H1 (cell line): ENCODE measurements at regions not wholly inside any gene's neighbourhood (a gene's known extent, or its start where the extent isn't known, plus 50 kb on each side); places are given as distances from the start of the nearest gene placed in this dataset.

ENCODE experiments used
- CTCF ChIA-PET: fragments of 300-600 bp; sonication (Branson Sonifier 250); formaldehyde crosslinking; loops from one replicate; lab custom pipeline; 2021; ENCODE audit not compliant: partially characterized antibody; lab: Charles Lee
- POLR2A ChIA-PET: fragments of 300-600 bp; sonication (Branson Sonifier 250); formaldehyde crosslinking; loops from one replicate; lab custom pipeline; 2021; ENCODE audit warnings: inconsistent platforms; ENCODE audit not compliant: partially characterized antibody; lab: Charles Lee
- DNase-seq, 2 experiments: peaks; one replicate each; pipeline versions ENCODE4 v3.0.0 to v3.0.0-alpha.2; 2010 to 2022; ENCODE audit warnings: low spot score in 2 of 2, low read depth in 1 of 2, mixed read lengths in 1 of 2
- FAIRE-seq: peaks from 2 replicates; lab custom pipeline; 2011; peaks lifted over from hg19 to GRCh38; lab: Jason Lieb, UNC
- H2AFZ ChIP-seq: 2 replicates; pipeline ENCODE4 v1.8.1; 2012; ENCODE audit warnings: low read length, inconsistent platforms
- H2AK5ac ChIP-seq: 2 replicates; pipeline ENCODE4 v1.6.1; 2013; ENCODE audit warnings: low read depth, low read length
- H2BK120ac ChIP-seq: replicated peaks from 2 replicates; pipeline ENCODE3; 2013; ENCODE audit warnings: low read depth, low read length, inconsistent platforms
- H2BK12ac ChIP-seq: 2 replicates; pipeline ENCODE4 v1.6.1; 2013; ENCODE audit warnings: low read depth, low read length
- H2BK15ac ChIP-seq: 2 replicates; pipeline ENCODE4 v1.6.1; 2013; ENCODE audit warnings: low read length
- H2BK20ac ChIP-seq: 2 replicates; pipeline ENCODE4 v1.6.1; 2013; ENCODE audit warnings: low read length
- H2BK5ac ChIP-seq: 2 replicates; pipeline ENCODE4 v1.6.1; 2013; ENCODE audit warnings: low read depth, low read length
- H3K14ac ChIP-seq: 2 replicates; pipeline ENCODE4 v1.6.1; 2013; ENCODE audit warnings: inconsistent platforms; ENCODE audit not compliant: insufficient read length
- H3K18ac ChIP-seq: 2 replicates; pipeline ENCODE4 v1.6.1; 2013; ENCODE audit warnings: low read length; ENCODE audit errors: extremely low read depth
- H3K23ac ChIP-seq: 2 replicates; pipeline ENCODE4 v1.6.1; 2013; ENCODE audit warnings: inconsistent platforms; ENCODE audit not compliant: insufficient read length
- H3K23me2 ChIP-seq: 2 replicates; pipeline ENCODE4 v1.6.1; 2013; ENCODE audit warnings: low read depth, low read length
- H3K27ac ChIP-seq: 2 replicates; pipeline ENCODE4 v1.6.1; 2011; ENCODE audit warnings: low read depth, low read length, inconsistent platforms
- H3K27me3 ChIP-seq, 4 experiments: replicated peaks in 1 of 4; 1 replicate in 1 of 4; 2 replicates in 3 of 4; pipeline versions ENCODE4 v1.6.1 to v1.8.1; 2011 to 2013; ENCODE audit warnings: low read length in 3 of 4, mild to moderate bottlenecking in 3 of 4, inconsistent platforms in 2 of 4, mixed read lengths in 2 of 4, moderate library complexity in 1 of 4; ENCODE audit not compliant: control insufficient read depth in 3 of 4, insufficient read depth in 3 of 4; ENCODE audit errors: extremely low read depth in 1 of 4
- H3K36me3 ChIP-seq, 4 experiments: 2 replicates each; pipeline versions ENCODE4 v1.6.1 to v1.8.1; 2011 to 2013; ENCODE audit warnings: mild to moderate bottlenecking in 4 of 4, low read length in 3 of 4, moderate library complexity in 2 of 4, control low read depth in 1 of 4, inconsistent platforms in 1 of 4; ENCODE audit not compliant: insufficient read depth in 4 of 4, control insufficient read depth in 2 of 4
- H3K4ac ChIP-seq: replicated peaks from 2 replicates; pipeline ENCODE3; 2013; ENCODE audit warnings: low read length, low read depth, mixed read lengths, inconsistent platforms; ENCODE audit not compliant: insufficient read length
- H3K4me1 ChIP-seq, 4 experiments: replicated peaks in 1 of 4; 1 replicate in 1 of 4; 2 replicates in 3 of 4; pipeline versions ENCODE4 v1.6.1 to v1.8.1; 2011 to 2013; ENCODE audit warnings: low read length in 3 of 4, inconsistent platforms in 2 of 4, mixed read lengths in 1 of 4; ENCODE audit not compliant: insufficient read depth in 4 of 4, control insufficient read depth in 3 of 4
- H3K4me2 ChIP-seq, 2 experiments: 2 replicates each; pipeline versions ENCODE4 v1.6.1 to v1.8.1; 2011 to 2013; ENCODE audit warnings: low read depth in 2 of 2, low read length in 2 of 2, control low read depth in 1 of 2, inconsistent platforms in 1 of 2, mild to moderate bottlenecking in 1 of 2; ENCODE audit not compliant: insufficient read depth in 1 of 2
- H3K4me3 ChIP-seq, 4 experiments: fragments of 200-600, 300-600 bp in 1 of 4; sonication (generic), shearing (Covaris generic), sonication (Bioruptor Twin) in 1 of 4; 2 replicates each; pipeline versions ENCODE4 v1.5.1 to v1.8.1; 2011 to 2016; ENCODE audit warnings: low read length in 4 of 4, low read depth in 3 of 4, control low read depth in 2 of 4, inconsistent platforms in 2 of 4, mild to moderate bottlenecking in 2 of 4, mixed read lengths in 1 of 4, moderate library complexity in 1 of 4; ENCODE audit not compliant: insufficient read depth in 2 of 4; ENCODE audit errors: extremely low read depth in 1 of 4
- H3K56ac ChIP-seq: replicated peaks from 2 replicates; pipeline ENCODE3; 2013; ENCODE audit warnings: low read depth, mild to moderate bottlenecking, mixed read lengths, low read length, inconsistent platforms; ENCODE audit not compliant: insufficient read length
- H3K79me1 ChIP-seq: 2 replicates; pipeline ENCODE4 v1.6.1; 2013; ENCODE audit warnings: low read depth, low read length, control low read depth
- H3K79me2 ChIP-seq, 2 experiments: 2 replicates each; pipeline versions ENCODE4 v1.6.1 to v1.8.1; 2012 to 2013; ENCODE audit warnings: low read length in 2 of 2, mild to moderate bottlenecking in 2 of 2, inconsistent platforms in 1 of 2; ENCODE audit not compliant: insufficient read depth in 2 of 2, control insufficient read depth in 1 of 2
- H3K9ac ChIP-seq, 4 experiments: replicated peaks in 1 of 4; 1 replicate in 1 of 4; 2 replicates in 3 of 4; pipeline versions ENCODE4 v1.6.1 to v1.8.1; 2011 to 2013; ENCODE audit warnings: low read depth in 3 of 4, low read length in 3 of 4, control low read depth in 2 of 4, mild to moderate bottlenecking in 2 of 4, moderate library complexity in 2 of 4, inconsistent platforms in 1 of 4; ENCODE audit errors: extremely low read depth in 1 of 4
- H3K9me3 ChIP-seq, 2 experiments: 2 replicates each; pipeline versions ENCODE4 v1.6.1 to v1.8.1; 2012 to 2013; ENCODE audit warnings: mild to moderate bottlenecking in 2 of 2, moderate library complexity in 2 of 2, control low read depth in 1 of 2, inconsistent platforms in 1 of 2, low read depth in 1 of 2, low read length in 1 of 2, mixed read lengths in 1 of 2; ENCODE audit not compliant: insufficient read depth in 2 of 2
- H4K20me1 ChIP-seq, 2 experiments: replicated peaks in 1 of 2; 2 replicates each; pipeline versions ENCODE3 to v1.8.1; 2011 to 2013; ENCODE audit warnings: inconsistent platforms in 2 of 2, low read length in 2 of 2, mild to moderate bottlenecking in 1 of 2; ENCODE audit not compliant: insufficient read depth in 2 of 2, control insufficient read depth in 1 of 2
- H4K5ac ChIP-seq: 2 replicates; pipeline ENCODE4 v1.6.1; 2013; ENCODE audit warnings: low read length, low read depth, mixed read lengths, inconsistent platforms; ENCODE audit not compliant: insufficient read length
- H4K8ac ChIP-seq: 2 replicates; pipeline ENCODE4 v1.8.0; 2013; ENCODE audit warnings: mild to moderate bottlenecking, moderate library complexity, low read length, inconsistent platforms; ENCODE audit not compliant: insufficient read depth; ENCODE audit errors: extremely low read depth
- H4K91ac ChIP-seq: replicated peaks from 2 replicates; pipeline ENCODE3; 2013; ENCODE audit warnings: low read length, mixed read lengths, inconsistent platforms; ENCODE audit not compliant: insufficient read length
- ATF3 ChIP-seq: IDR thresholded peaks from 2 replicates; pipeline ENCODE4 v1.6.1; 2011; ENCODE audit warnings: low read depth, mild to moderate bottlenecking, low read length; ENCODE audit not compliant: insufficient read depth
- BACH1 ChIP-seq: IDR thresholded peaks from 2 replicates; pipeline ENCODE4 v1.6.1; 2012; ENCODE audit warnings: low read length, improper control_type of control experiment
- EZH2 ChIP-seq: fragments of 200-600 bp; sonication (generic); IDR thresholded peaks from 2 replicates; pipeline ENCODE4 v1.7.1; 2012; ENCODE audit warnings: low read depth, mild to moderate bottlenecking, moderate library complexity, low read length, inconsistent platforms; ENCODE audit not compliant: severe bottlenecking
- MAFK ChIP-seq: IDR thresholded peaks from 2 replicates; pipeline ENCODE4 v1.6.1; 2012; ENCODE audit warnings: low read depth, mild to moderate bottlenecking, improper control_type of control experiment, low read length
- SIN3A ChIP-seq, 2 experiments: IDR thresholded peaks in 1 of 2; conservative IDR thresholded peaks in 1 of 2; 2 replicates each; pipeline ENCODE4 v1.6.1; 2011 to 2012; ENCODE audit warnings: low read length in 2 of 2, improper control_type of control experiment in 1 of 2, low read depth in 1 of 2, mild to moderate bottlenecking in 1 of 2
- SUZ12 ChIP-seq: fragments of 200-600 bp; sonication (generic); IDR thresholded peaks from 2 replicates; pipeline ENCODE4 v1.6.1; 2012; ENCODE audit warnings: mild to moderate bottlenecking, inconsistent platforms, low read length, moderate library complexity, mixed read lengths
- WGBS, 2 experiments: shearing (Covaris generic) in 1 of 2; methylation state at CpG; one replicate each; pipeline versions ENCODE4 v1.1.6 to v1.1.7; 2013 to 2015; ENCODE audit warnings: low lambda C conversion rate in 2 of 2, mixed read lengths in 2 of 2, inconsistent platforms in 1 of 2, low coverage in 1 of 2, missing lambda C conversion rate in 1 of 2; ENCODE audit not compliant: insufficient replicate concordance in 2 of 2, insufficient coverage in 1 of 2, insufficient read length in 1 of 2; ENCODE audit errors: extremely low coverage in 1 of 2, missing lambda C conversion rate in 1 of 2; 5-methylcytosine and 5-hydroxymethylcytosine counted together

GRCh38 chr17:79210638-79211037, 136.0 kb downstream of the ENGASE start:
- no peaks in the 10 kb centered on the region for H3K9me3 ChIP-seq
- FAIRE-seq: no peak
- no peak overlapping the region; the same call in 1 of the 2 replicates for H2AK5ac ChIP-seq
- no peak overlapping the region for H3K14ac ChIP-seq
- no peak overlapping the region for H4K5ac ChIP-seq
- no peak overlapping the region for H3K4me2 ChIP-seq
- peak overlapping the region; percentile 55; the same call in 1 of the 2 replicates for H2BK5ac ChIP-seq
- no peak overlapping the region for H3K9ac ChIP-seq
- H4K8ac ChIP-seq: no peak overlapping the region
- H3K27me3 ChIP-seq: no peaks in the 10 kb centered on the region
- peak overlapping the region; percentile 65 for H3K4ac ChIP-seq
- H3K18ac ChIP-seq: no peak overlapping the region; the same call in 1 of the 2 replicates
- H2BK15ac ChIP-seq: peak overlapping the region; percentile 25; the same call in 1 of the 2 replicates
- POLR2A ChIA-PET: no interaction called here
- no peak for DNase-seq
- peak overlapping the region; percentile 17 for H4K91ac ChIP-seq
- H3K4me1 ChIP-seq: peaks cover 0 to 40% (median 25%) of the 10 kb centered on the region in 4 experiments; a peak in 6 of 7 replicates
- H4K20me1 ChIP-seq: no peaks in the 10 kb centered on the region
- H3K27ac ChIP-seq: no peak overlapping the region
- TF ChIP-seq SIN3A (conservative IDR thresholded peaks at IDR 0.05 in 1 of 2, IDR thresholded peaks at IDR 0.05 in 1 of 2; ENCODE audit: low read depth in 1 of 2, low read length in 2 of 2) (no peak), ATF3 (no peak), BACH1 (no peak), EZH2 (no peak), MAFK (no peak), SUZ12 (no peak)
- no peaks in the 10 kb centered on the region for H3K79me1 ChIP-seq
- CTCF ChIA-PET: interaction anchor here (1.2 to 2.3 kb wide), 3 partner anchors 8 to 178 kb away, joined by 3 to 10 read pairs (median 4); no protein-coding TSS in a partner anchor
- no peak overlapping the region for H3K23ac ChIP-seq
- no peak overlapping the region for H3K4me3 ChIP-seq
- no peak overlapping the region for H2BK120ac ChIP-seq
- H3K36me3 ChIP-seq: no peaks in the 10 kb centered on the region
- H3K79me2 ChIP-seq: no peaks in the 10 kb centered on the region
- H2BK12ac ChIP-seq: peak overlapping the region; percentile 77; the same call in 1 of the 2 replicates
- H2AFZ ChIP-seq: no peak overlapping the region
- H2BK20ac ChIP-seq: 0 out of 2 replicates have a peak overlapping the region, but pooled peaks have one; percentile 6
- H3K23me2 ChIP-seq: no peaks in the 10 kb centered on the region
- WGBS, 2 experiments: 96% methylated on average over 10 of the region's 10 CpGs; no CpG with 5 or more reads in 1 of the 2 experiments
- no peak overlapping the region for H3K56ac ChIP-seq
